OCI-LY7 (cell line): ENCODE measurements at regions not wholly inside any gene's neighbourhood (a gene's known extent, or its start where the extent isn't known, plus 50 kb on each side); places are given as distances from the start of the nearest gene placed in this dataset.

ENCODE experiments used
- BruUV-seq: library from RNA; stranded (reverse); fragments of 400-500 nt; replicated peaks from 2 replicates; lab custom pipeline; 2021; lab: Mats Ljungman, UMichigan
- CTCF ChIA-PET: fragments of 300-600 bp; sonication (Branson Sonifier 250); formaldehyde crosslinking; loops from one replicate; lab custom pipeline; 2022; ENCODE audit warnings: antibody characterized with exemption; ENCODE audit not compliant: unreplicated experiment; lab: Charles Lee
- POLR2A ChIA-PET: fragments of 300-600 bp; sonication (Branson Sonifier 250); formaldehyde crosslinking; loops from one replicate; lab custom pipeline; 2022; ENCODE audit warnings: antibody characterized with exemption; lab: Charles Lee
- DNase-seq: peaks from one replicate; pipeline ENCODE4 v3.0.0-alpha.2; 2015; ENCODE audit warnings: low spot score
- H2AFZ ChIP-seq: fragments of 200-600 bp; sonication (generic), shearing (Covaris generic); 2 replicates; pipeline ENCODE4 v1.6.1; 2014; ENCODE audit warnings: mild to moderate bottlenecking, antibody characterized with exemption, low read length, moderate library complexity
- H3K27ac ChIP-seq: fragments of 200-600 bp; sonication (generic); 2 replicates; pipeline ENCODE4 v1.5.1; 2014; ENCODE audit warnings: mixed run types, low read depth, mild to moderate bottlenecking, moderate library complexity, low read length, inconsistent platforms; ENCODE audit not compliant: poor library complexity, severe bottlenecking
- H3K36me3 ChIP-seq: fragments of 200-600 bp; sonication (generic); 2 replicates; pipeline ENCODE4 v1.6.1; 2014; ENCODE audit warnings: mild to moderate bottlenecking, antibody characterized with exemption, low read length, moderate library complexity, mixed read lengths; ENCODE audit not compliant: insufficient read depth
- H3K4me1 ChIP-seq: fragments of 200-600 bp; sonication (generic); 2 replicates; pipeline ENCODE4 v1.5.1; 2014; ENCODE audit warnings: mild to moderate bottlenecking, low read length; ENCODE audit not compliant: insufficient read depth, poor library complexity, severe bottlenecking
- H3K4me2 ChIP-seq: fragments of 200-600 bp; sonication (generic); 2 replicates; pipeline ENCODE4 v1.6.1; 2014; ENCODE audit warnings: mild to moderate bottlenecking, low read length
- H3K4me3 ChIP-seq: fragments of 200-600 bp; sonication (generic); 2 replicates; pipeline ENCODE4 v1.5.1; 2014; ENCODE audit warnings: mild to moderate bottlenecking, low read depth, low read length; ENCODE audit not compliant: poor library complexity, severe bottlenecking
- H3K79me2 ChIP-seq: fragments of 200-600 bp; sonication (generic); 2 replicates; pipeline ENCODE4 v1.6.1; 2016; ENCODE audit warnings: low read depth, mild to moderate bottlenecking, low read length, moderate library complexity, mixed read lengths; ENCODE audit not compliant: insufficient read depth
- H3K9me2 ChIP-seq: fragments of 200-600 bp; sonication (generic); 2 replicates; pipeline ENCODE4 v1.6.1; 2016; ENCODE audit warnings: mild to moderate bottlenecking, low read length, mixed read lengths; ENCODE audit not compliant: insufficient read depth
- H3K9me3 ChIP-seq: fragments of 200-600 bp; sonication (generic); 2 replicates; pipeline ENCODE4 v1.6.1; 2014; ENCODE audit warnings: mild to moderate bottlenecking, mixed run types, low read length, mixed read lengths
- H4K20me1 ChIP-seq: fragments of 200-600 bp; sonication (generic); 2 replicates; pipeline ENCODE4 v1.6.1; 2014; ENCODE audit warnings: mild to moderate bottlenecking, antibody characterized with exemption, low read length, moderate library complexity, mixed read lengths; ENCODE audit not compliant: insufficient read depth
- CTCF ChIP-seq: fragments of 200-600 bp; sonication (generic); conservative IDR thresholded peaks from 2 replicates; pipeline ENCODE4 v1.5.1; 2014; ENCODE audit warnings: mild to moderate bottlenecking, antibody characterized with exemption, low read length, moderate library complexity, mixed read lengths
- EZH2phosphoT487 ChIP-seq: fragments of 200-600 bp; sonication (generic); IDR thresholded peaks from 2 replicates; pipeline ENCODE4 v1.6.1; 2018; ENCODE audit warnings: low read depth, borderline replicate concordance, mild to moderate bottlenecking, mixed run types, antibody characterized with exemption, low read length, moderate library complexity, mixed read lengths
- intact Hi-C: fragments of 100-400 bp; cut with micrococcal nuclease; formaldehyde crosslinking; loops from one replicate; pipeline ENCODE4 v1.10.0; 2022; ENCODE audit not compliant: unreplicated experiment

GRCh38 chr1:29497395-29498125, 261.2 kb downstream of the PTPRU start:
- H4K20me1 ChIP-seq, result no peaks in the 10 kb centered on the region
- no peaks in the 10 kb centered on the region for H3K9me3 ChIP-seq
- no peaks in the 10 kb centered on the region for H3K36me3 ChIP-seq
- H3K27ac ChIP-seq, result no peak overlapping the region
- no peaks in the 10 kb centered on the region for H3K4me1 ChIP-seq
- no peaks in the 10 kb centered on the region for H3K9me2 ChIP-seq
- no peak overlapping the region for H3K4me2 ChIP-seq
- H3K4me3 ChIP-seq, result no peak overlapping the region
- intact Hi-C loops, result no loop called here
- ChIA-PET CTCF (no interaction called here), POLR2A (no interaction called here)
- no TSS peak for BruUV-seq
- H2AFZ ChIP-seq, result no peak overlapping the region
- TF ChIP-seq EZH2phosphoT487 (no peak), CTCF (no peak)
- no peak for DNase-seq
- H3K79me2 ChIP-seq, result no peaks in the 10 kb centered on the region

GRCh38 chr1:29496701-29497100, 260.4 kb downstream of the PTPRU start:
- intact Hi-C loops, result no loop called here
- no TSS peak for BruUV-seq
- no peak for DNase-seq

More at GRCh38 chr1:29496701-29497100, 260.4 kb downstream of the PTPRU start:
- Histone ChIP-seq H3K27ac (no peak overlapping the region), H3K9me2 (no peaks in the 10 kb centered on the region), H3K36me3 (no peaks in the 10 kb centered on the region), H3K4me1 (no peaks in the 10 kb centered on the region), H2AFZ (no peak overlapping the region), H3K4me2 (no peak overlapping the region), H3K4me3 (no peak overlapping the region), H4K20me1 (no peaks in the 10 kb centered on the region), H3K79me2 (no peaks in the 10 kb centered on the region), H3K9me3 (no peaks in the 10 kb centered on the region)
- ChIA-PET POLR2A (no interaction called here), CTCF (no interaction called here)
- TF ChIP-seq EZH2phosphoT487 (no peak), CTCF (no peak)
